ENCODE measurements at regions not wholly inside any gene's neighbourhood (a gene's known extent, or its start where the extent isn't known, plus 50 kb on each side); places are given as distances from the start of the nearest gene placed in this dataset.
A peak's percentile ranks its signal among the peaks of the same experiment; 100 is the strongest.

- no peak for ATAC-seq (ENCODE audit: poor library complexity)
- intact Hi-C loops (cut with DNase I): no loop called here
- DNase-seq: no peak
These were observed 518.0 kb upstream of the MEF2C start for GRCh38 chr5:89401012-89401411.

GRCh38 chr5:89399548-89399947 is 516.6 kb upstream of the MEF2C start:
- DNase-seq (no peak), ATAC-seq (ENCODE audit: poor library complexity) (no peak)
- intact Hi-C loops (cut with DNase I): no loop called here

GRCh38 chr5:89397096-89397495 is 514.1 kb upstream of the MEF2C start:
- ATAC-seq (ENCODE audit: poor library complexity): no peak
- intact Hi-C loops (cut with DNase I): no loop called here

GRCh38 chr5:89396278-89396954 is 513.4 kb upstream of the MEF2C start:
- intact Hi-C loops (cut with DNase I): no loop called here
- ATAC-seq (ENCODE audit: poor library complexity): peak; percentile 62
- no peak for DNase-seq

More at GRCh38 chr5:89397096-89397495, 514.1 kb upstream of the MEF2C start:
- no peak for DNase-seq

GRCh38 chr5:89395111-89395510 is 512.1 kb upstream of the MEF2C start:
- DNase-seq: no peak
- no peak for ATAC-seq (ENCODE audit: poor library complexity)
- intact Hi-C loops (cut with DNase I): no loop called here

- no peak for ATAC-seq (ENCODE audit: poor library complexity)
These were observed 505.9 kb upstream of the MEF2C start for GRCh38 chr5:89388872-89389271.

GRCh38 chr5:89384391-89384790 is 501.4 kb upstream of the MEF2C start:
- DNase-seq: no peak
- intact Hi-C loops (cut with DNase I): no loop called here
- no peak for ATAC-seq (ENCODE audit: poor library complexity)

More at GRCh38 chr5:89388872-89389271, 505.9 kb upstream of the MEF2C start:
- DNase-seq: no peak
- intact Hi-C loops (cut with DNase I): no loop called here

GRCh38 chr5:89380635-89381034 is 497.7 kb upstream of the MEF2C start:
- intact Hi-C loops (cut with DNase I): no loop called here
- DNase-seq (no peak), ATAC-seq (ENCODE audit: poor library complexity) (no peak)

- no peak for ATAC-seq (ENCODE audit: poor library complexity)
- no peak for DNase-seq
- intact Hi-C loops (cut with DNase I): no loop called here
These were observed 494.9 kb upstream of the MEF2C start for GRCh38 chr5:89377767-89378455.

- no peak for ATAC-seq (ENCODE audit: poor library complexity)
- intact Hi-C loops (cut with DNase I): no loop called here
- DNase-seq: no peak
These were observed 492.0 kb upstream of the MEF2C start for GRCh38 chr5:89374818-89375521.

GRCh38 chr5:89374144-89374784 is 491.3 kb upstream of the MEF2C start:
- no peak for DNase-seq
- no peak for ATAC-seq (ENCODE audit: poor library complexity)
- intact Hi-C loops (cut with DNase I): no loop called here

GRCh38 chr5:89372176-89372575 is 489.2 kb upstream of the MEF2C start:
- intact Hi-C loops (cut with DNase I): no loop called here
- DNase-seq (no peak), ATAC-seq (ENCODE audit: poor library complexity) (no peak)

- no peak for ATAC-seq (ENCODE audit: poor library complexity)
- DNase-seq: no peak
- intact Hi-C loops (cut with DNase I): no loop called here
These were observed 488.7 kb upstream of the MEF2C start for GRCh38 chr5:89371646-89372045.

GRCh38 chr5:89359046-89359445 is 476.1 kb upstream of the MEF2C start:
- ATAC-seq (ENCODE audit: poor library complexity) (no peak), DNase-seq (no peak)
- intact Hi-C loops (cut with DNase I): no loop called here

- DNase-seq (no peak), ATAC-seq (ENCODE audit: poor library complexity) (no peak)
- intact Hi-C loops (cut with DNase I): no loop called here
These were observed 471.0 kb upstream of the MEF2C start for GRCh38 chr5:89353837-89354551.

GRCh38 chr5:89351975-89352374 is 469.0 kb upstream of the MEF2C start:
- DNase-seq (no peak), ATAC-seq (ENCODE audit: poor library complexity) (no peak)
- intact Hi-C loops (cut with DNase I): no loop called here

GRCh38 chr5:89351222-89351621 is 468.2 kb upstream of the MEF2C start:
- no peak for ATAC-seq (ENCODE audit: poor library complexity)
- no peak for DNase-seq
- intact Hi-C loops (cut with DNase I): no loop called here

- DNase-seq (no peak), ATAC-seq (ENCODE audit: poor library complexity) (no peak)
- intact Hi-C loops (cut with DNase I): no loop called here
These were observed 467.7 kb upstream of the MEF2C start for GRCh38 chr5:89350684-89351083.
